ENCODE measurements at regions not wholly inside any gene's neighbourhood (a gene's known extent, or its start where the extent isn't known, plus 50 kb on each side); places are given as distances from the start of the nearest gene placed in this dataset.

DNA sequence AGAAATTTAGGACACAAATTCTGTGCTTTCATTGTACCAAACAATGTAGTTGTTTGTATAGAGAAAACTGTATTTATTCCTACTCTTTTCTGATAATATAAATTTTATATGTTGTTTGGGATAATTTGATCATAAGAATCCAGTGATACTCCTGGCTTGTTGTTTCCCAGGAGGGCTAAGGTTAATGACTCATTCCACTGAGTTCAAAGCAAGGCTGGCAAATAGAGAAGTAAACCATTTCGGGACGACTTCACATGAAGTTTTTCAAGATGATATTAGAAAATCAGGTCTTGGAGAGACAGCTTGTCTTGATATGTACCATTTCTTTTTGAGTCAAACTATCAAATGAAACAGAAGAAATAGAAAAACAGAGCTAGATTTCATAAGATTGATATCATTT is 326.1 kb upstream of the CNR1 start:
- Mint-ChIP-seq H3K27me3 (ENCODE audit: insufficient read depth) (no peaks in the 10 kb centered on the region), H3K9me3 (peaks cover 8% of the 10 kb centered on the region), H3K36me3 (ENCODE audit: low read depth) (no peaks in the 10 kb centered on the region), H3K4me1 (no peaks in the 10 kb centered on the region), H3K4me3 (no peak overlapping the region), H3K27ac (no peak overlapping the region)
- Histone ChIP-seq H3K27me3 (ENCODE audit: control insufficient read depth, insufficient read depth, low read length, poor library complexity, severe bottlenecking) (no peaks in the 10 kb centered on the region), H3K36me3 (ENCODE audit: control insufficient read depth, insufficient read depth, low read length) (no peaks in the 10 kb centered on the region), H3K4me3 (ENCODE audit: low read length) (no peak overlapping the region), H3K9ac (ENCODE audit: extremely low read depth, low read length, poor library complexity, severe bottlenecking) (no peak overlapping the region), H3K4me1 (ENCODE audit: control insufficient read depth, insufficient read depth, low read length) (no peaks in the 10 kb centered on the region), H3K27ac (ENCODE audit: low read depth, low read length) (no peak overlapping the region), H3K9me3 (ENCODE audit: control insufficient read depth, low read length) (peaks cover 8% of the 10 kb centered on the region)
- TF ChIP-seq, protein P1, sequence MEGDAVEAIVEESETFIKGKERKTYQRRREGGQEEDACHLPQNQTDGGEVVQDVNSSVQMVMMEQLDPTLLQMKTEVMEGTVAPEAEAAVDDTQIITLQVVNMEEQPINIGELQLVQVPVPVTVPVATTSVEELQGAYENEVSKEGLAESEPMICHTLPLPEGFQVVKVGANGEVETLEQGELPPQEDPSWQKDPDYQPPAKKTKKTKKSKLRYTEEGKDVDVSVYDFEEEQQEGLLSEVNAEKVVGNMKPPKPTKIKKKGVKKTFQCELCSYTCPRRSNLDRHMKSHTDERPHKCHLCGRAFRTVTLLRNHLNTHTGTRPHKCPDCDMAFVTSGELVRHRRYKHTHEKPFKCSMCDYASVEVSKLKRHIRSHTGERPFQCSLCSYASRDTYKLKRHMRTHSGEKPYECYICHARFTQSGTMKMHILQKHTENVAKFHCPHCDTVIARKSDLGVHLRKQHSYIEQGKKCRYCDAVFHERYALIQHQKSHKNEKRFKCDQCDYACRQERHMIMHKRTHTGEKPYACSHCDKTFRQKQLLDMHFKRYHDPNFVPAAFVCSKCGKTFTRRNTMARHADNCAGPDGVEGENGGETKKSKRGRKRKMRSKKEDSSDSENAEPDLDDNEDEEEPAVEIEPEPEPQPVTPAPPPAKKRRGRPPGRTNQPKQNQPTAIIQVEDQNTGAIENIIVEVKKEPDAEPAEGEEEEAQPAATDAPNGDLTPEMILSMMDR (conservative IDR thresholded peaks at IDR 0.05) = no peak
- 88 to 94% methylated on average over 2 of the region's 2 CpGs for WGBS, 2 experiments (ENCODE audit: insufficient coverage in 1 of 2, insufficient read length in 1 of 2)
- no peak for DNase-seq

DNA sequence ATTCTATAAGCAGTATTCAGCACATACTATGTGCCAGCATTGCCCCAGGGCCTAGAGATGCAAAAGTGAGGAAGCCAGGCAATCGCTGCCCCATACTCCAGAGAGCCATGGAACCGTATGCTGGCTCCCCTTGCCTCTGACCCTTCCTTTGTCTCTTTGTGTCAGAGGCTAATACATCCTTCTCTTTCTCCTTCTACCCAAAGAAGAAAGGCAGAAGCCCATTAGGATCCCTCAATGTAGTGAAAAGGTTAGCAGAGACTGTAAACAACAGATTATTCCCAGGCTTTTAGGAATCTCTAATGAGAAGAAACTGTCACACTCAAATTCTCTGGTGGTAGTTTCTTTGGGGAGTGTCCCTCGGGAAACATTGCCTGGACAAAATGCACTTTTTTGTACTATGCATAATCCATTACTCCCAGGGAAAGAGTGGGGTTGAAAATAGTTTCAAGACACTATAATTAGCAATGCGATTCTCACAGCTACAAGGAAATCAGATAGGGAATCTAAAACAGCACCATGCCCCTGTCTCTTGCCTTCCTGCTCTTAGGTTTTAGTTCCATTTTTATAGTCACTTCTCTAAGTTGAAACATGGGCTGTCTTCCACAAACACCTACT is 325.2 kb upstream of the CNR1 start:
- H3K9me3 Mint-ChIP-seq = peaks cover 8% of the 10 kb centered on the region
- no peaks in the 10 kb centered on the region for H3K4me1 Mint-ChIP-seq
- Histone ChIP-seq H3K4me3 (ENCODE audit: low read length) (no peak overlapping the region), H3K9ac (ENCODE audit: extremely low read depth, low read length, poor library complexity, severe bottlenecking) (no peak overlapping the region), H3K4me1 (ENCODE audit: control insufficient read depth, insufficient read depth, low read length) (no peaks in the 10 kb centered on the region), H3K27ac (ENCODE audit: low read depth, low read length) (no peak overlapping the region), H3K9me3 (ENCODE audit: control insufficient read depth, low read length) (peaks cover 7% of the 10 kb centered on the region), H3K36me3 (ENCODE audit: control insufficient read depth, insufficient read depth, low read length) (no peaks in the 10 kb centered on the region), H3K27me3 (ENCODE audit: control insufficient read depth, insufficient read depth, low read length, poor library complexity, severe bottlenecking) (no peaks in the 10 kb centered on the region)
- H3K36me3 Mint-ChIP-seq (ENCODE audit: low read depth) = no peaks in the 10 kb centered on the region
- TF ChIP-seq, protein P1 (conservative IDR thresholded peaks at IDR 0.05) = no peak
- 87 to 100% methylated on average over 1 to 4 of the region's 4 CpGs for WGBS, 2 experiments (ENCODE audit: insufficient coverage in 1 of 2, insufficient read length in 1 of 2)
- no peak overlapping the region for H3K4me3 Mint-ChIP-seq
- no peak for DNase-seq
- H3K27ac Mint-ChIP-seq = no peak overlapping the region
- H3K27me3 Mint-ChIP-seq (ENCODE audit: insufficient read depth) = no peaks in the 10 kb centered on the region

DNA sequence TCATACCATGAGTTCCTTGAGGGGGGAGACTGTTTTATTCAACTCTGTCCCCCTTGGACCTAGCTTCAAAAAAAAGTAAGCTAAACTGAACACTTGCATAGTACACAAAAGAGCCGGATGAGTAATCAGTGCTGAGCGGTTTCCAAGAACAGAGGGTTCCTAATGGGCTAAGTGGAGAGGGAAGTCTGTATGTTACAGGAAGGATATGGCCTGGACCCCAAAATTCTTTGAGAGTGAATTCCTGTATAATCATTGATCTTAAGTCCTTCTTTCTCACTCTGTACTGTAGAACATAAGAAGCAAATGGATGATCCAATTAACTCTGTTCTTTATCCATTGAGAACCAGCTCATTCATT is 324.7 kb upstream of the CNR1 start:
- peaks cover 8% of the 10 kb centered on the region for H3K9me3 Mint-ChIP-seq

More for the DNA sequence above, 324.7 kb upstream of the CNR1 start:
- no peak overlapping the region for H3K27ac ChIP-seq (ENCODE audit: low read depth, low read length)
- Mint-ChIP-seq H3K27me3 (ENCODE audit: insufficient read depth) (no peaks in the 10 kb centered on the region), H3K4me1 (no peaks in the 10 kb centered on the region), H3K27ac (no peak overlapping the region), H3K4me3 (no peak overlapping the region), H3K36me3 (ENCODE audit: low read depth) (no peaks in the 10 kb centered on the region)
- H3K4me1 ChIP-seq (ENCODE audit: control insufficient read depth, insufficient read depth, low read length) = no peaks in the 10 kb centered on the region
- H3K27me3 ChIP-seq (ENCODE audit: control insufficient read depth, insufficient read depth, low read length, poor library complexity, severe bottlenecking) = no peaks in the 10 kb centered on the region
- H3K4me3 ChIP-seq (ENCODE audit: low read length) = no peak overlapping the region
- TF ChIP-seq, protein P1 (conservative IDR thresholded peaks at IDR 0.05) = no peak
- WGBS, 2 experiments (ENCODE audit: insufficient coverage in 1 of 2, insufficient read length in 1 of 2) = 98 to 100% methylated on average over 2 of the region's 2 CpGs
- H3K36me3 ChIP-seq (ENCODE audit: control insufficient read depth, insufficient read depth, low read length) = no peaks in the 10 kb centered on the region
- H3K9ac ChIP-seq (ENCODE audit: extremely low read depth, low read length, poor library complexity, severe bottlenecking) = no peak overlapping the region
- no peak for DNase-seq
- peaks cover 7% of the 10 kb centered on the region for H3K9me3 ChIP-seq (ENCODE audit: control insufficient read depth, low read length)

Measured in endodermal cell (in vitro differentiated cells).